HepG2 (cell line): ENCODE measurements at regions not wholly inside any gene's neighbourhood (a gene's known extent, or its start where the extent isn't known, plus 50 kb on each side); places are given as distances from the start of the nearest gene placed in this dataset.

Source experiments
- ATAC-seq: fragments of 200-7000 bp; cut with Tn5 transposase; 3 replicates; pipeline ENCODE4 v1.9.1; 2020; ENCODE audit warnings: mild to moderate bottlenecking, moderate library complexity
- BruUV-seq: library from RNA; stranded (reverse); fragments of 400-500 nt; replicated peaks from 2 replicates; lab custom pipeline; 2021; lab: Mats Ljungman, UMichigan
- CTCF ChIA-PET: fragments of 300-600 bp; formaldehyde crosslinking; extraction: SDS; loops from one replicate; lab custom pipeline; 2021; ENCODE audit warnings: low total read pairs, inconsistent platforms, low intra/inter-chr PET ratio; lab: Yijun Ruan, JAX
- POLR2A ChIA-PET: fragments of 350-600 bp; sonication (Branson Sonifier 250); formaldehyde crosslinking; loops from one replicate; lab custom pipeline; 2020; ENCODE audit warnings: antibody characterized with exemption, inconsistent platforms; lab: Yijun Ruan, JAX
- DNase-seq: peaks from one replicate; pipeline ENCODE4 v3.0.0-alpha.2; 2015; ENCODE audit warnings: low spot score
- FAIRE-seq: peaks from 3 replicates; lab custom pipeline; 2011; peaks lifted over from hg19 to GRCh38; lab: Jason Lieb, UNC
- H2AFZ ChIP-seq: one replicate; pipeline ENCODE4 v1.6.1; 2011; ENCODE audit warnings: low read length, inconsistent platforms
- H3K27ac ChIP-seq: fragments of 300-600 bp; 3 replicates; pipeline ENCODE4 v1.8.0; 2011; ENCODE audit warnings: mixed run types, mild to moderate bottlenecking, mixed read lengths, low read length, inconsistent platforms; ENCODE audit not compliant: insufficient read depth; ENCODE audit errors: extremely low read length
- H3K27me3 ChIP-seq, 2 experiments: fragments of 200-600 bp in 1 of 2; 2 replicates in 1 of 2; 3 replicates in 1 of 2; pipeline versions ENCODE4 v1.6.0 to v1.8.0; 2011; ENCODE audit warnings: low read length in 2 of 2, mild to moderate bottlenecking in 2 of 2, moderate library complexity in 2 of 2, inconsistent platforms in 1 of 2; ENCODE audit not compliant: insufficient read depth in 2 of 2, control insufficient read depth in 1 of 2
- H3K36me3 ChIP-seq, 2 experiments: fragments of 200-600 bp in 1 of 2; replicated peaks in 1 of 2; 2 replicates in 1 of 2; 3 replicates in 1 of 2; pipeline versions ENCODE4 v1.5.1 to v1.8.0; 2011; ENCODE audit warnings: low read length in 2 of 2, inconsistent platforms in 1 of 2; ENCODE audit not compliant: insufficient read depth in 2 of 2, control insufficient read depth in 1 of 2
- H3K4me1 ChIP-seq: 2 replicates; pipeline ENCODE4 v1.5.1; 2012; ENCODE audit warnings: low read length, inconsistent platforms; ENCODE audit not compliant: insufficient read depth
- H3K4me2 ChIP-seq: 2 replicates; pipeline ENCODE4 v1.6.0; 2011; ENCODE audit warnings: low read depth, low read length, inconsistent platforms
- H3K4me3 ChIP-seq, 3 experiments: fragments of 200-600 bp in 1 of 3; sonication (generic), shearing (Covaris generic) in 1 of 3; replicated peaks in 1 of 3; 2 replicates each; pipeline ENCODE4 v1.5.1; 2011 to 2016; ENCODE audit warnings: low read length in 3 of 3, inconsistent platforms in 2 of 3, low read depth in 2 of 3, mild to moderate bottlenecking in 2 of 3, control low read depth in 1 of 3, mixed read lengths in 1 of 3; ENCODE audit not compliant: insufficient read depth in 1 of 3
- H3K79me2 ChIP-seq: one replicate; pipeline ENCODE4 v1.6.1; 2011; ENCODE audit warnings: low read length, inconsistent platforms; ENCODE audit not compliant: insufficient read depth
- H3K9ac ChIP-seq: 2 replicates; pipeline ENCODE4 v1.6.0; 2011; ENCODE audit warnings: mild to moderate bottlenecking, low read depth, low read length, inconsistent platforms; ENCODE audit not compliant: insufficient read depth
- H3K9me3 ChIP-seq: 2 replicates; pipeline ENCODE4 v1.5.1; 2012; ENCODE audit warnings: mild to moderate bottlenecking, low read length
- H4K20me1 ChIP-seq: 2 replicates; pipeline ENCODE4 v1.6.0; 2011; ENCODE audit warnings: inconsistent platforms, mild to moderate bottlenecking, low read length, moderate library complexity; ENCODE audit not compliant: insufficient read depth
- ASH2L ChIP-seq: fragments of 300-600, 200-600 bp; sonication (generic); IDR thresholded peaks from 2 replicates; pipeline ENCODE4 v1.7.0; 2017; ENCODE audit warnings: low read depth, mild to moderate bottlenecking, moderate library complexity, mixed read lengths, low read length; ENCODE audit not compliant: insufficient read length
- E2F1 ChIP-seq: sonication (generic); formaldehyde crosslinking; IDR thresholded peaks from 2 replicates; pipeline ENCODE4 v1.5.0; 2020; ENCODE audit warnings: missing genetic modification reagents
- IRX3 ChIP-seq: sonication (generic); formaldehyde crosslinking; IDR thresholded peaks from 2 replicates; pipeline ENCODE4 v1.8.1; 2023; ENCODE audit warnings: mild to moderate bottlenecking, low read depth, missing genetic modification reagents, borderline replicate concordance
- KLF6 ChIP-seq: IDR thresholded peaks from 2 replicates; pipeline ENCODE4 v1.8.0; 2016; ENCODE audit warnings: missing biosample characterization, missing genetic modification reagents
- MLXIP ChIP-seq: sonication (generic); formaldehyde crosslinking; IDR thresholded peaks from 2 replicates; pipeline ENCODE4 v1.9.0; 2021; ENCODE audit warnings: missing genetic modification reagents, borderline replicate concordance
- TEAD3 ChIP-seq: optimal IDR thresholded peaks from 2 replicates; pipeline ENCODE3; 2016; ENCODE audit warnings: borderline replicate concordance
- WGBS: methylation state at CpG from one replicate; pipeline ENCODE4 v1.1.6; 2017; ENCODE audit warnings: low lambda C conversion rate; 5-methylcytosine and 5-hydroxymethylcytosine counted together
- in situ Hi-C: cut with HindIII; loops from 2 replicates; pipeline ENCODE4 v1.10.0; 2017; ENCODE audit warnings: low pct_unique_long_range_greater_than_20kb; ENCODE audit not compliant: extremely low pct_ligation_motif_present
- intact Hi-C: fragments of 100-400 bp; cut with micrococcal nuclease; formaldehyde crosslinking; loops from one replicate; pipeline ENCODE4 v1.10.0; 2022; ENCODE audit not compliant: unreplicated experiment

GRCh38 chr10:106498675-106499074 lies 665.8 kb downstream of the SORCS1 start:
- intact Hi-C loops, result no loop called here
- H4K20me1 ChIP-seq, result no peaks in the 10 kb centered on the region
- POLR2A ChIA-PET, result no interaction called here

More at GRCh38 chr10:106498675-106499074, 665.8 kb downstream of the SORCS1 start:
- Histone ChIP-seq H3K9ac (no peak overlapping the region), H2AFZ (no peak overlapping the region), H3K9me3 (peaks cover 79% of the 10 kb centered on the region), H3K4me3 (no peak overlapping the region), H3K4me2 (no peak overlapping the region), H3K27ac (no peak overlapping the region), H3K36me3 (no peaks in the 10 kb centered on the region), H3K79me2 (no peaks in the 10 kb centered on the region), H3K27me3 (no peaks in the 10 kb centered on the region; a peak in 1 of 5 replicates), H3K4me1 (no peaks in the 10 kb centered on the region)
- FAIRE-seq (no peak), DNase-seq (no peak), ATAC-seq (no peak)
- no peak for TF ChIP-seq TEAD3 (CRISPR knock-in tag)
- TF ChIP-seq IRX3 (CRISPR knock-in tag), result no peak
- no peak for TF ChIP-seq ASH2L
- no peak for TF ChIP-seq E2F1 (CRISPR knock-in tag)
- TF ChIP-seq MLXIP (CRISPR knock-in tag), result no peak
- no peak for TF ChIP-seq KLF6 (CRISPR knock-in tag)
- no TSS peak for BruUV-seq
- in situ Hi-C loops, result no loop called here
- CTCF ChIA-PET, result no interaction called here
- 25% methylated on average over 4 of the region's 4 CpGs for WGBS
